AG08396 (cell line): ENCODE measurements at regions not wholly inside any gene's neighbourhood (a gene's known extent, or its start where the extent isn't known, plus 50 kb on each side); places are given as distances from the start of the nearest gene placed in this dataset.
"Not testable (repeated sequence)": the region's sequence is repeated elsewhere in the genome, so short reads cannot be mapped to it uniquely, and the experiment has no call there.

Experiments used
- DNase-seq: peaks from one replicate; pipeline ENCODE4 v3.0.0; 2012; ENCODE audit warnings: low spot score, mixed read lengths

DNA sequence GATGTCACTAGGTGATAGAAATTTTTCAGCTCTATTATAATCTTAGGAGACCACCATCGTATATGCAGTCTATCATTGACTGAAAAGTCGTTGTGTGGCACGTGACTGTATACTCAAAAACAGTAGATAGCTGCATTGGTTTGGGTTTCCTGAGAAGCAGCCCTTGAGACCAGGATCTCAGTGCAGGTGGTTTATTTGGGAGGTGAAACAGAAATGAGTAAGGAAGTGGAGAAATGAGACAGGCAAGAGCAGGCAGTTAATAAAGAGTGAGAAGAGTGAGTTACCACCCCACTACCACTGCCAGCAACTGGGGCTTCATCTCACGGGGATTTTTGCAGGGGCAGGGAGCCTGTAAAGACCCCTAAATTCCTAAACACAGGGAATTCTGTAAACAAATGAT, 221.0 kb downstream of the SHQ1 start:
- DNase-seq = no peak

DNA sequence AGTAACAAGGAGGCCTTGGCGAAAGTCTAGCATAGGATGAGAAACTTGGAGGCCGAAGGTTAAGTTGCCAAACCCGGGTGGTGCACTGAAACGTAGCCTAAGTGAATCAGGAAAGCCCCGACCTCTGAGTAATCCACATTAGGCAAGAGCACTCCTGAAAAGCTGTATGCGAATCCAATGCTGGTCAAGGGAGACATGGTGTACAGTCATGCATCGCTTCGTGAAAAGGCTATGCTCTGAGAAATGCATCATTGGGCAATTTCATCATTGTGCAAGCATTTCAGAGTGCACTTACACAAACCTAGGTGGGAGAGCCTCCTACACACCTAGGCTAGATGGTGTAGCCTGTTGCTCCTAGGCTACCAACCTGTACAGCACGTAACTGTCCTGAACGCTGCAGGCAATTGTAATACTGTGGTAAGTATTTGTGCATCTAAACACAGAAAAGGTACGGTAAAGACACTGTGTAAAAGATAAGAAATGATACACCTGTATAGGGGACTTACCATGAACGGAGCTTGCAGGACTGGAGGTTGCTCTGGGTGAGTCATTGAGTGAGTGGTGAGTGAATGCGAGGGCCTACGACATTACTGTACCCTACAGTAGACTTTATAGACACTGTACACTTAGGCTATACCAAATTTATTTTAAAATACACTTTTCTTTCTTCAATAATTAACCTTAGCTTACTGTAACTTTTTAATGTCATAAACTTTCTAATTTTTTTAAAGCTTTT, 222.5 kb downstream of the SHQ1 start:
- DNase-seq = no peak

DNA sequence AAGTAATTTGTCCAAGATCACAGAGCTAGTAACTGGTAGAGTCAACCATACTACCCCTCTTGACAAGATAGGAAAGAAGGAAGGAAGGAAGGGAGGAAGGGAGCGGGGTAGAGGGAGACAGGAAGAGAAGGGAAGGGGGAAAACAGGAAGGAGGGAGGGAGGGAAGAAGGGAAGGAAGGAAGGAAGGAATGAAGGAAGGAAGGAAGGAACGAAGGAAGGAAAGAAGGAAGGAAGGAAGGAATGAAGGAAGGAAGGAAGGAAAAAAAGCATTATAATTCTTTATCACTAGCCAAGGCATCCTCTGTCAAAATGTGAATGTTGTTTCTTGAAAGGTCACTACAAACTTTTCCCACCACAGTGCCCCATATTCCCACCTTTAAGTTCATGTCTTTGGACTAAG, 223.6 kb downstream of the SHQ1 start:
- no peak for DNase-seq

DNA sequence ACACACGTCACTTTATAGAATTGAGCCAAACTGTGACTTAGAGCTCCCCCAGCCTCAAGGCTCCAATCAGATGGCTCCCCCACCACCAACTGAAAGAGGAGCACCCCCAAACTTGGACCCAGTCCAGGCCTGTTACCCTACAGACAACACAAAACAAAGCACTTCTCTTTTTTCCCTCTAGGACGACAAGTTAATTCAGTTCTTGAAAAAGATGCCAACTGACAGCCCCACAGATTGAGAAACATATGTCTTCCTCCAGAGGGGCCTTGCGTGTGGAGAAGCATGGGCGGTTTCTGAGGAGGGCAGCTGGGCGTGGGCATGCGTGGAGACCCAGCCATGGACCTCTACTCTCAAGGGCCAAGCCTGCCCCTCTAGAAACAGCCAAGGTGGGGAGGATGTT, 229.5 kb downstream of the SHQ1 start:
- DNase-seq = no peak

DNA sequence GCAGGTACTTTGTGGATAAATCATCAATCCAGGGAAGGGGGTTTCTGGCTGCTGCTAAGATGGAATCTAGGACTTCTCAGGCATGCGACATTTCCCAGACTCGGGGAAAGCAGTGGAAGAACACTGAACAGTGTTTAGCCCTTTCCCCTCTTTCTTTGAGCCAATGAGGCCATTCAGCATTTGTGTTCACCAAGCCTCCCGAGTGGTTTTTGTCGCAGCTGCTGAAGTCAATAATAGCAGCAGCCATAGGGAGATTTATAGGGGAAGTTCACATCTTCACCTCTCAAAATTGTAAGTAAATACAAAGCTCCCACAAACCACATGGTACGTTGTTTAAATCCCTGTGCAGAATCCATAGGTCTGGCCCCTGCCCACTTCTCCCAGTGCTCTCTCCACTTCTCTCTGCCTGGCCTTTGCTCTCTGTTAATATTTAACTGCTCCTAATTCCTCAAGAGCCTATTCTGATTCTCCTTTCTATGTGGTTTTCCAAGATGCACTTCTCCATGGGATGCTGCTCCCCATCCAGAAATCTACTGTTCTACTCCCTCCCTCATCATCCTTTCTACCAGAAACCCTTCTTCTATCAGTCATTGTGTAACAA, 230.7 kb downstream of the SHQ1 start:
- DNase-seq = no peak

DNA sequence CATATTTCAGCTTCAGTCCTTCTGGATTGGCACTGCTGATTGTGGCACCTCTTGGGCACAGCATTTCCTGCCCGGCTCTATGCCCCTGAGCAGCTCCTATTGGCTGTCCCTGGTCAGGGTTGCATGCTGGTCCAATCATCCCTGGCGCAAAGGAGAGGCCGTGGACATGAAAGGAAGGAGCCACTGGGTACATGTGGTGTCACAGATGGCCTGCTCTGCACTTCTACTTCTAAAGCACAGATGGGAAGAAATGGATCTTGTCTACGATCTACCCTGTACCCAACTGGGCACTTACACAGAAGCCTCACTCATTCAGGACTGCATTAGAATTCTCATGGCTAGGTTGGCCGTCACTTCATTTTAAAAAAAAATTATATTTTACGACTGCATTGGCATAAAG, 232.5 kb downstream of the SHQ1 start:
- DNase-seq = no peak

DNA sequence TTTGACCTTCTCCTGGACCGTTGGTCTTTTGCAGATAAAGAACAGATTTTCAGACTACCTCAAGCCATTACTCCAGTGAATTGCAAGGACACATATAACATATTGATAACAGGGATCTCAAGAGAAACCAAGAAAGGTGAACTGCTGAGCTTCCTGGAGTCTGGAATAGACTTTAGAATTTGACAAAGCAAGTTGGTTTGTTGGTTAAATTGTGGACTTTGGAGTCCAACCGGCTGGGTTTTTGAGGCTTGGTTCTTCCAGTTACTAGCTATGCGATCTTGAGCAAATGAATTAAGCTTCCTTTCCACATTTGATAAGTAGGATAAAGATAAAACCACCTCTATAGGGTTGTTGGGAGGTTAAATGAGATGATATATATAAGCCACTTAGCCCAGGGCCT, 233.1 kb downstream of the SHQ1 start:
- DNase-seq = no peak

DNA sequence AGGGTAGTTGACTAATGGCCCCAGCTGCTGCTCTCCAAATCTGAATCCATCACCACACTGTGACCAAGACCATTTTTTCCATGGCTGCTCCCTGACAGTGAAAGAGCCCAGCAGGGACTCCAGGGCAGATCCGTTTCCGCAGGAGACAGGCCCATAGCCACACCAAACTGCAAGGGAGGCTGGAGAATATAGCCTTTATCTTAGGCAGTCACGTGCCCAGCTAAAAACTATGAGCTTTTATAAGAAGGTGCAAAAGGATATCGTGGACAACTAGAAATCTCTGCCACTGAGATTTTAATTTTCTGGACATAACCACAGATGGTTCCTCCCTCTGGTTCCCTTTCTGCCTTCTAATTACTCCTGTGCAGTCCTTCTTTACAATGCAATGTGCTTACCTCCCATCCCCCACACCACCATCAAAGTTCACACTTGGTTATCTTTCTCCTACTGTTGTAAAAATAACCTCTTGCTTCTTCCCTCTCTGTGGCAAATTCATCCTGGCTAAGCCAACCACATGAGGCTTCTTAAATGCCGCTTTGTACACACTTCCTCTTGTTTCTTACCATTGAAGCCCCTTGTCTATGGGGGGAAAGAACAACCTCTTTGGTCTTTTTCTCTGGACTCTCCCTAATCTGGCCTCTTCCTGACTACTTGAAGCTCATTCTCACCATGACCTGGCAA, 233.7 kb downstream of the SHQ1 start:
- no peak for DNase-seq

DNA sequence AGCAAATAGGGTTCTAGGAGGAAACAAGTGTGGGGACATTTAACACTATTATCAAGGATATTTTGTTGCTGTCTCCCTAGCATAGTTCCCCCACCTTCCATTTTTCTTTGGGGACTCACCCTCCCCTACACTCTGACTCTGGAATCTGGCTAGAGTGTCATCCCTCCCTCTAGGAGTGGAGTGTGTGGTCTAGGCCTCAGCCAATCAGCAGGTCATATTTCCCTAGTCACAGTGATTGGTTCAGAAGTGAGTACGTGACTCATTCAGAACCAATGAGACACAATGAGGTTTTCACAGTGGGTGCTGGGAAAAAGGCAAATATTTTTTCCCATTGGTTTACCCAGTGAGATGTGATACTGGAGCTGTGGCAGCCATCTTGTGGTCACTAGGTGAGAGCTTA, 234.4 kb downstream of the SHQ1 start:
- DNase-seq = no peak

DNA sequence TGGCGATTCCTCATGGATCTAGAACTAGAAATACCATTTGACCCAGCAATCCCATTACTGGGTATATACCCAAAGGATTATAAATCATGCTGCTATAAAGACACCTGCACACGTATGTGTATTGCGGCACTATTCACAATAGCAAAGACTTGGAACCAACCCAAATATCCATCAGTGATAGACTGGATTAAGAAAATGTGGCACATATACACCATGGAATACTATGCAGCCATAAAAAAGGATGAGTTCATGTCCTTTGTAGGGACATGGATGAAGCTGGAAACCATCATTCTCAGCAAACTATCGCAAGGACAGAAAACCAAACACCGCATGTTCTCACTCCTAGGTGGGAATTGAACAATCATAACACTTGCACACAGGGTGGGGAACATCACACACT, 239.1 kb downstream of the SHQ1 start:
- not testable (repeated sequence) for DNase-seq

GRCh38 chr3:72606005-72606800, 242.0 kb downstream of the SHQ1 start:
- no peak for DNase-seq

DNA sequence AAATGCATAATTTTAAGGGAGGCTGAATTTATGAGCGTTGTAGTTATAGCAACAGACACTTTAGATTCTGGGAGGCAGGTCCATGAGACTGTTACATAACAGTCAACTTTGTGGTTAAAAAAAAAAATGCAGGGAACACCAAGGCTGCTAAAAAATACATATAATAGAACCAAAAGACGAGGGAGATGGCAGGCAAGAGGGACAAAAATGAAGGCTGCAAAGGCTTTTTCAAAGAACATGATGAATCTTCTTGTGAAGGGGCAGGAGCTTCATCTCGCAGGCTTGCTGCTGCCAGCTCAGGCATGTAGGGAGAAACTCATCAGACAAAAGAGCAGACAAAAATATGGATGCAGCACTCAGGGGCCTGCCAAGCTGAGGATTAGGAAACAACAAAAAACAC, 243.9 kb downstream of the SHQ1 start:
- DNase-seq = no peak

DNA sequence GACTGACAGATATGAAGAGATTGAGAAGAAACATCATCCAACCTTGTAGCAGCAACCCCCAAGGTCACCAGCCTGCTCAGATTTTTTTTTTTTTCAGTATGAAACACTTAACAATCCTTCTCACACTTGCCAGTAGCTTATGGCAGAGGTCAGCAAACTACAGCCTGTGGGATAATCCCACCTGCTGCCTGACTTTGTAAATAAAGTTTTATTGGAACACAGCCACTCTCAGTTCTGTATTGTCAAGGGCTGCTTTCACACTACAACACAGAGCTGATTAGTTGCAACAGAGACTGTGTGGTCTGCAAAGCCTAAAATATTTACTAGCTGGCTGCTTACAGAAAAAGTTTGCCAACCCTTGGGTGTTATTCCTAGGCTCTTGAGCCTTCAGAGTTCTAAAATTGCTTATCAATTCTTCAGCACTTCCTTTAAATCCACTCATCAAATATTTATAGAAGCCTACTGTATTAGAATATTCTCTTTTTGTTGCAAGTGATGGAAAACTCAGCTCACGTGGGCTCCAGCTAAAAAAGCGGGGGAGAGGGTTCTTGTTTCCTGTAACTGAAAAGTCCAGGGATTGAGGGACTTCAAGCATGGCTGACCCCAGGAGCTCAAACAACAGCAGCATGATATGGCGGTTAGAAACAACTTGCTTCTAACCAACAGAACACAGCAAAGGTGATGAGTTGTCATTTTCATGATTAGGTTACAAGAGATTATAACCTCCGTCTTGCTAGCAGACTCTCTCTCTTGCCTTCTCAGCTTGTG, 246.1 kb downstream of the SHQ1 start:
- DNase-seq = no peak

DNA sequence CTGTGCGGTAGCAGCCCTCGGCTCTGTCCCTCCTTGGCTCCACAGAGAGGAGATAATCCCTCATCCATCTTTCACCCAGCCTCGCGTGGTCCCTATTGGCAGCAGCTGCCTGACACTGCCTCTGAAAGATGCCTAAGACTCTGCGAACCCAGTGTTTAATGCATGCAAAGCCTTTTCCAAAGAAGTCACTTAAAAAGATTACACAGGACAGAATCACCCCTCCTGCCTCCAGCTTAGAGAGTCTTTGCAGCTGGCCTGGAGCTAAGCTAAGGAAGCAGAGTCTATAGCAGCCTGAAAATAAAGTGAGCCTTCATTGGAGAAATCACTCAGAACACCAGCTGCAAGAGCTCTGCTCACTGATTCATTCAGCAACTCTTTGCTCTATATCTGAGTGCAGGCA, 247.2 kb downstream of the SHQ1 start:
- no peak for DNase-seq

- DNase-seq = peak; percentile 27
These were observed 250.5 kb downstream of the SHQ1 start for GRCh38 chr3:72597756-72598195.

- DNase-seq = no peak
These were observed 251.2 kb downstream of the SHQ1 start for GRCh38 chr3:72597043-72597442.

- no peak for DNase-seq
These were observed 252.2 kb downstream of the SHQ1 start for GRCh38 chr3:72595927-72596610.

DNA sequence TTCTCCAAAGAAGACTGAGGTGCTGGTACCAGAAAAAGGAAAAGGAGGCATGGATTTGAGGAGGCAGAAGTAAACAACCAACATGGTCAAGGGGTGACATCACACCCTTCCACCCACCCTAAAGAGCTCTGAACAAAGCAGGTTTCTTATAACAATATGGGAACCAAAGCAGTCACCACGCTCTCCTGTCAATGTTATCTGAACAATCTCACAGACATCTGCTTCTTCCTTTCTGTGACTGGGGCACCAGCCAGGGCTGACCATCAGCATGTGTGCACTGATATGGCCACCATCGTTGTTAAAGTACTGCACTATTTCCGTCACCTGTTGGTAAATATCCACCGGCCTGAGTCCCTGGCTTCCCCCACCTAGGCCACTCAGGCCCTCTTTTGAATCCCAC, 252.9 kb downstream of the SHQ1 start:
- DNase-seq = no peak

DNA sequence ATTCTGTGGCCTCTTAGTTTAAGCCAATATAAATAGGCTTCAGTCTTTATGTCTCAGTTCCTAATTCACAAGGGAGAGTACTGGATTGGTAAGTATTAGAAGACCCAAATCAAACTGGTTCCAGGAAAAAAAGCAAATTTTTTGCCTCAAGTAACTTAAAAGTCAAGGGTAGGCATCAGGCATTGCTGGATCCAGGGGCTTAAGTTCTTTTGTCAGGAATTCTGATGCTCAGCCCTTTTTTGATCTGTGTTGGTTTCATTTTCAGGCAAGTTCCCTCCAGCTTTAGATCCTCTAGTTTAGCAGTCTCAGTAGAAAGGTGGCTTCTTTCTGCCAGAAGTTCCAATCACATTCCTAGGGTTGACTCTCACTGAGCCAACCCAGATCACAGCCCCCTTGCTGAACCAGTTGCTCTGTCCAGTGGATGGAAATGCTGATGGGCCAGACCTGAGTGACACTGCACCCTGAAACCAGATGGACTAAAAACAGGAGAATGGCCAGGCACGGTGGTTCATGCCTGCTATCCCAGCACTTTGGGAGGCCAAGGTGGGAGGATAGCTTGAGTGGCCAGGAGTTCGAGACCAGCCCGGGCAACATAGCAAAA, 253.5 kb downstream of the SHQ1 start:
- no peak for DNase-seq

- DNase-seq = no peak
These were observed 254.3 kb downstream of the SHQ1 start for GRCh38 chr3:72593881-72594397.
